ENCODE measurements at regions not wholly inside any gene's neighbourhood (a gene's known extent, or its start where the extent isn't known, plus 50 kb on each side); places are given as distances from the start of the nearest gene placed in this dataset.

DNA sequence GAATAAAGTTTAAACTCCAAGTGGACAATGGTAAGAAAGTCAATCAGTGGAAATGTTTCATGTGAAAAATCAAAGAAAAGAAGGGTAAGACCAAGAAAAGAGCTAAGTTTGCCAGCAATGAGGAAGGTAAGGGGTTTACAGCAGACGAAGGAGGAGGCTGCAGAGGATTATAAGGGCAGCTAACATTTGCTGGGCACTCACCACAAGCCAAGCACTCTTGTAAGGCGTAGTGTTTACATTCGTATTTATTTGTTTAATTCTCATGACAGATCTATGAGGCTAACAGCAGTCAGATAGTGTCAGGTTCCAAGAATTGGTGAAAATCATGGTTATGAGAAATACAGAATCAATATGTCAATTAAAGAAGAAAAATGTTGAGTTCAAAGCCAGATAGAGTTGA, 75.2 kb upstream of the NGF start:
- no peak for ATAC-seq (ENCODE audit: low FRiP score)
- no peak for DNase-seq (ENCODE audit: low spot score)
- TF ChIP-seq, protein P1, sequence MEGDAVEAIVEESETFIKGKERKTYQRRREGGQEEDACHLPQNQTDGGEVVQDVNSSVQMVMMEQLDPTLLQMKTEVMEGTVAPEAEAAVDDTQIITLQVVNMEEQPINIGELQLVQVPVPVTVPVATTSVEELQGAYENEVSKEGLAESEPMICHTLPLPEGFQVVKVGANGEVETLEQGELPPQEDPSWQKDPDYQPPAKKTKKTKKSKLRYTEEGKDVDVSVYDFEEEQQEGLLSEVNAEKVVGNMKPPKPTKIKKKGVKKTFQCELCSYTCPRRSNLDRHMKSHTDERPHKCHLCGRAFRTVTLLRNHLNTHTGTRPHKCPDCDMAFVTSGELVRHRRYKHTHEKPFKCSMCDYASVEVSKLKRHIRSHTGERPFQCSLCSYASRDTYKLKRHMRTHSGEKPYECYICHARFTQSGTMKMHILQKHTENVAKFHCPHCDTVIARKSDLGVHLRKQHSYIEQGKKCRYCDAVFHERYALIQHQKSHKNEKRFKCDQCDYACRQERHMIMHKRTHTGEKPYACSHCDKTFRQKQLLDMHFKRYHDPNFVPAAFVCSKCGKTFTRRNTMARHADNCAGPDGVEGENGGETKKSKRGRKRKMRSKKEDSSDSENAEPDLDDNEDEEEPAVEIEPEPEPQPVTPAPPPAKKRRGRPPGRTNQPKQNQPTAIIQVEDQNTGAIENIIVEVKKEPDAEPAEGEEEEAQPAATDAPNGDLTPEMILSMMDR (IDR thresholded peaks at IDR 0.05): no peak

DNA sequence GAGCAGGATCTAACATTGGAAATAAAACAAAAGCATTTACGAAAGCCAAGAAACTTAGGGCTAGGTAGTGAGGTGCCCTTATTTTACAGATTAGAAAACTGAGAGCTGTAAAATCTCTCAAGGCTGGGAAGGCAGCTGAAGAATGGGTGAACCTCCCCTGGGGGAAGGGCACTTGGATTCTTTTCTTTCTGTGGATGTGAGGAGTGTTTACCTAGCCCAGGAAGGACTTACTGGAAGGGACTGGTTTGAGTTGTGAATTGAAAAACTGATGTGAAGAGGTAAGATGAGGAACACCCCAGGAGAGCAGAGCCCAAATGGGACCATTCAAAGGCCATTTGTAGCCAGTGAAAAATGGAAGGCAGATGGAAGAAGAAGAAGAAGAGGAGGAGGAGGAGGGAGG, 74.7 kb upstream of the NGF start:
- TF ChIP-seq, protein P1 (IDR thresholded peaks at IDR 0.05): no peak
- DNase-seq (ENCODE audit: low spot score) (no peak), ATAC-seq (ENCODE audit: low FRiP score) (no peak)

DNA sequence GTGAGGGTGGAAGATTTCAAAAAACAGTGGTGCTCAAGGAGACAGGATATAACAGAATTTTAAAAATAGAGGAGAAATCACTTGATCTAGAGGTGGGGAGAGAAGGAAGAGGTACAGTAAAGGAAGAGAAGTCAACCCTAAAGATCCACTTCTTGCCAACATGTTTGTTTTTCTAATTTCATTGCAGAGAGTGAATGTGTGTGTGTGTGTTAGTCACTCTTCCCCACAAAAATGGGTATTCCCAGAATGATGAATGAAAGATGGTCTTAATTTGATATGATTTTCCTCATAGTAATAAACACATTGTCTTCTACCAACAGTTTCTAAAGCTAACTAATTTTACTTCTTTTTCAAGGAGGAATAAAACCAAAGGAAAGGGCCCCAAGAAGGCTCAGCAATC, 74.2 kb upstream of the NGF start:
- ATAC-seq (ENCODE audit: low FRiP score) (no peak), DNase-seq (ENCODE audit: low spot score) (no peak)
- TF ChIP-seq, protein P1 (IDR thresholded peaks at IDR 0.05): no peak

DNA sequence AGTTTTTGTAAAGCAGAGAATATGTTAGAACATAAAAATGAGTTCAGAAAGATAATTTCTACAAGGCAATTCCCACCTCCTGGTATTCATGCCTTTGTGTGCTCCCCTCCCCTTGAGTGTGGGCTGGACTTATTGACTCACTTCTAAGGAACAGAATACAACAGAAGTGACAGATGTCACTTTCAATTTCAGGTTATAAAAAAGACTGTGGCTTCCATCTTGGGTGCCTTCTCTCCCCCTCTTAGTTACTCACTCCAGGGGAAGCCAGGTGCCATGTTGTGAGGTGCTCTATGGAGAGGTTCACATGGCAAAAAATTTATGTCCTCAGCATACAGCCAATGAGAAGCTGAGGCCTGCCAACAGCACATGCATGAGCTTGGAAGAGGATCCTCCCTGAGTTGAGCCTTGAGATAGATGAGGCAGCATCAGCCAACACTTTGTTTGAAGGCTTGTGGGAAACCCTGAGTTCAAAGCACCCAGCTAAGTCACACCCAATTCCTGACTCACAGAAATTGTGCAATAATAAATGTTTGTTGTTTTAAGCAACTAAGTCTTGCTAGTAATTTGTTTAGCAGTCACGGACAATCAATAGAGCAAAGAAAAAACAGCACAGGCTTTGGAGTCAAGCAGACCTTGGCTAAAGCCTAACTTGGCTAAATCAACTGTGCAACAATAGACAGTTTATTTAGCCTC, 73.5 kb upstream of the NGF start:
- no peak for DNase-seq (ENCODE audit: low spot score)
- TF ChIP-seq, protein P1 (IDR thresholded peaks at IDR 0.05): no peak
- peak; percentile 73 for ATAC-seq (ENCODE audit: low FRiP score)

DNA sequence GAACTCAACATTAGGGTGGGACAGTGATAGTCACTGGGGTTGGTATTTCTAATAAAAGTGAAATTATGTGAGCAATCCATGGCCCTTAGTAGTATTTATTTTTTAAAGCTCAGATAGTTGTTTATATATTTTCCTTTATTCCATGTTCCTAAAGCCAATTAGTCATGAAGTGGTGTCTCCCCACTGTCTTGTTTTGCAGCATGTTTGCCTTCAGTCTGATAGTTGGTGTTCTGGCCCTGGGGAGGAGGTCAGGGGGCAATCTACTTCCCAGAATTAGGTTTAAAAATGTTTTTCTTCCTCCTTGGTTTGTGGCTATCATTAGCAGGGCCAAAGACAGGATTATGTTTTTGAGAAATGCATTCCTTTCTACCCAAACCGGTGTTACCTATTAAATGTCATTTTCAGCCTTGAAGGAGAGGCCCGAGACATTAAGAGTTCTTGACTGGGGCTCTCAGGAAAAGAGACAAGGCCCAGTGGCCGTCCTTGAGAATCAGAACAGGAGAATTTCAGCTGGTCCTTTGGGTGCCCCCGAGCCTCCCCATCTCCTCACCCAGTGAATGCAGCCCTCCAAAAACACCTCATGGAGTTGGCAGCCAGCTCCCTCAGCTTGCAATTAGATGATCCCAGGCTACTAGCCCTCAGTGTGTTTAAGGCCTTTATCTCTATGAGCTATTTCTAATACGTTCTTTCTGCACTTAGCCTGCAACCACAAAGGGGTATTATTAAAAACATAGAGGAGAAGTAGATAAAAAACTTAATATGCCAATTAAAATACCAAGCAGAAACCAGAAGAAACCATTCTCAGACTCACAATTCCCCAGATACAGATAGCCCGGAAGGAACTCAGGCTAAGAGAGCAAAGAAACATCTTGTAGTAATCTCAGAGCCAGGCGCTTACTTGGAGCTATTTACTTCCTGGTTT, 71.3 kb upstream of the NGF start:
- ATAC-seq (ENCODE audit: low FRiP score): no peak
- TF ChIP-seq, protein P1 (IDR thresholded peaks at IDR 0.05): no peak
- no peak for DNase-seq (ENCODE audit: low spot score)

DNA sequence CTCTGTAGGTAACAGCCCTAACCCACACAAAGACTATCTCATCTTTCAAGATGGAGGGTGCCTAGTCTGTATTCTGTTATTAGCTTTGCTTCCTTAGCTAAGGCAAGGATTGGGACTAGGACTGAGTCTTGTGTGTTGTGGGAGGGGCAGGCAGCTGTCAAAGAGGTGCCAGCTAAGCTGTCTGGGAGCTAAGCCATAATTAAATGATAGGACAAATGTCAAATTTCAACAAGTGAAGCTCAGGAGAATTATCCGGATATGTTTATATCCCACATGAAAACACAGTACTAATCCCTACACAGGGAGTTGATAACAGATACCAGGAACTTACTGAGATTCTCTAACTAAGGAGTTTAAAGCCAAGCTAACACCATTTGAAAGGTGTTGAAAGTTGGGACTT, 70.5 kb upstream of the NGF start:
- TF ChIP-seq, protein P1 (IDR thresholded peaks at IDR 0.05): no peak
- DNase-seq (ENCODE audit: low spot score): no peak
- ATAC-seq (ENCODE audit: low FRiP score): no peak

Measured in omental fat pad (tissue), 3 donors.